IMR-90 (cell line): ENCODE measurements at regions not wholly inside any gene's neighbourhood (a gene's known extent, or its start where the extent isn't known, plus 50 kb on each side); places are given as distances from the start of the nearest gene placed in this dataset.

Experiments used
- ATAC-seq: fragments of 200-7000 bp; cut with Tn5 transposase; 2 replicates; pipeline ENCODE4 v1.9.1; 2020; ENCODE audit warnings: low read depth, mild to moderate bottlenecking, moderate library complexity
- BruUV-seq: library from RNA; stranded (reverse); fragments of 400-500 nt; replicated peaks from 2 replicates; lab custom pipeline; 2021; lab: Mats Ljungman, UMichigan
- CTCF ChIA-PET: fragments of 300-600 bp; formaldehyde crosslinking; extraction: SDS; loops from one replicate; lab custom pipeline; 2021; ENCODE audit warnings: antibody characterized with exemption; lab: Yijun Ruan, JAX
- POLR2A ChIA-PET: fragments of 300-600 bp; sonication (Branson Sonifier 250); formaldehyde crosslinking; loops from one replicate; lab custom pipeline; 2022; ENCODE audit warnings: antibody characterized with exemption; ENCODE audit not compliant: unreplicated experiment; lab: Charles Lee
- DNase-seq: peaks from one replicate; pipeline ENCODE4 v3.0.0; 2013
- H2AFZ ChIP-seq: replicated peaks from 2 replicates; pipeline ENCODE3; 2013; ENCODE audit warnings: low read length, mild to moderate bottlenecking; ENCODE audit not compliant: poor library complexity
- H2AK5ac ChIP-seq: 2 replicates; pipeline ENCODE4 v1.6.1; 2013; ENCODE audit warnings: low read depth, low read length, inconsistent platforms
- H2AK9ac ChIP-seq: replicated peaks from 2 replicates; pipeline ENCODE3; 2013; ENCODE audit warnings: mild to moderate bottlenecking, low read depth, low read length, moderate library complexity; ENCODE audit not compliant: poor library complexity
- H2BK120ac ChIP-seq: 2 replicates; pipeline ENCODE4 v1.6.1; 2013; ENCODE audit warnings: low read depth, low read length, inconsistent platforms
- H2BK15ac ChIP-seq: 3 replicates; pipeline ENCODE4 v1.6.1; 2013; ENCODE audit warnings: low read depth, low read length, inconsistent platforms
- H2BK20ac ChIP-seq: 2 replicates; pipeline ENCODE4 v1.6.1; 2013; ENCODE audit warnings: low read depth, mild to moderate bottlenecking, inconsistent platforms, low read length, moderate library complexity
- H2BK5ac ChIP-seq: 2 replicates; pipeline ENCODE4 v1.6.1; 2013; ENCODE audit warnings: mild to moderate bottlenecking, low read depth, low read length, inconsistent platforms; ENCODE audit not compliant: poor library complexity, severe bottlenecking
- H3K14ac ChIP-seq: replicated peaks from 2 replicates; pipeline ENCODE4 v1.6.1; 2013; ENCODE audit warnings: low read depth, low read length, inconsistent platforms
- H3K18ac ChIP-seq: 2 replicates; pipeline ENCODE4 v1.6.1; 2013; ENCODE audit warnings: low read depth, low read length, control low read depth
- H3K23ac ChIP-seq: 2 replicates; pipeline ENCODE4 v1.6.1; 2013; ENCODE audit warnings: low read depth, low read length, inconsistent platforms
- H3K27ac ChIP-seq: 2 replicates; pipeline ENCODE4 v1.5.1; 2013; ENCODE audit warnings: mild to moderate bottlenecking, control low read depth, low read length; ENCODE audit not compliant: insufficient read depth
- H3K27me3 ChIP-seq: 2 replicates; pipeline ENCODE4 v1.6.1; 2013; ENCODE audit warnings: low read length; ENCODE audit not compliant: control insufficient read depth, insufficient read depth
- H3K36me3 ChIP-seq: 2 replicates; pipeline ENCODE4 v1.6.1; 2013; ENCODE audit warnings: low read length, mixed read lengths; ENCODE audit not compliant: control insufficient read depth, insufficient read depth
- H3K4ac ChIP-seq: 2 replicates; pipeline ENCODE4 v1.6.1; 2013; ENCODE audit warnings: low read depth, low read length, inconsistent platforms
- H3K4me1 ChIP-seq: 2 replicates; pipeline ENCODE4 v1.6.1; 2013; ENCODE audit warnings: low read length, mixed read lengths; ENCODE audit not compliant: control insufficient read depth, insufficient read depth
- H3K4me2 ChIP-seq: 2 replicates; pipeline ENCODE4 v1.6.1; 2013; ENCODE audit warnings: low read depth, mild to moderate bottlenecking, control low read depth, low read length, moderate library complexity
- H3K4me3 ChIP-seq: 2 replicates; pipeline ENCODE4 v1.5.1; 2013; ENCODE audit warnings: low read depth, mild to moderate bottlenecking, control low read depth, low read length, moderate library complexity; ENCODE audit not compliant: insufficient read depth
- H3K56ac ChIP-seq: 2 replicates; pipeline ENCODE4 v1.6.1; 2013; ENCODE audit warnings: low read length, inconsistent platforms; ENCODE audit not compliant: insufficient read depth; ENCODE audit errors: extremely low read depth
- H3K79me1 ChIP-seq, 2 experiments: 2 replicates each; pipeline ENCODE4 v1.6.1; 2013; ENCODE audit warnings: low read length in 2 of 2, inconsistent platforms in 1 of 2, low read depth in 1 of 2
- H3K9ac ChIP-seq: 2 replicates; pipeline ENCODE4 v1.6.1; 2013; ENCODE audit warnings: low read depth, low read length, control low read depth
- H3K9me1 ChIP-seq: 2 replicates; pipeline ENCODE4 v1.6.1; 2013; ENCODE audit warnings: low read length, inconsistent platforms; ENCODE audit not compliant: insufficient read depth
- H3K9me3 ChIP-seq: 2 replicates; pipeline ENCODE4 v1.6.1; 2013; ENCODE audit warnings: low read length; ENCODE audit not compliant: control insufficient read depth, insufficient read depth
- H4K20me1 ChIP-seq: 2 replicates; pipeline ENCODE4 v1.6.1; 2013; ENCODE audit warnings: low read length, inconsistent platforms; ENCODE audit not compliant: insufficient read depth
- H4K5ac ChIP-seq: 2 replicates; pipeline ENCODE4 v1.6.1; 2013; ENCODE audit warnings: mild to moderate bottlenecking, low read depth, low read length, control low read depth
- H4K8ac ChIP-seq, 2 experiments: 2 replicates each; pipeline ENCODE4 v1.6.1; 2013; ENCODE audit warnings: low read depth in 2 of 2, low read length in 2 of 2, control low read depth in 1 of 2, inconsistent platforms in 1 of 2
- H4K91ac ChIP-seq: 2 replicates; pipeline ENCODE4 v1.6.1; 2013; ENCODE audit warnings: low read depth, low read length, inconsistent platforms; ENCODE audit not compliant: insufficient read depth
- BHLHE40 ChIP-seq: fragments of 150-350 bp; IDR thresholded peaks from 2 replicates; pipeline ENCODE4 v1.6.1; 2016; ENCODE audit warnings: mild to moderate bottlenecking, low read depth, low read length
- CEBPB ChIP-seq: IDR thresholded peaks from 2 replicates; pipeline ENCODE4 v1.6.1; 2012; ENCODE audit warnings: low read depth, low read length, improper control_type of control experiment
- CHD1 ChIP-seq: IDR thresholded peaks from 2 replicates; pipeline ENCODE4 v1.6.1; 2012; ENCODE audit warnings: low read depth, low read length, improper control_type of control experiment
- FOS ChIP-seq: fragments of 150-350 bp; IDR thresholded peaks from 2 replicates; pipeline ENCODE4 v1.6.1; 2016; ENCODE audit warnings: low read depth, low read length
- MAFK ChIP-seq: IDR thresholded peaks from 2 replicates; pipeline ENCODE4 v1.6.1; 2012; ENCODE audit warnings: low read depth, low read length, improper control_type of control experiment
- MAZ ChIP-seq: IDR thresholded peaks from 2 replicates; pipeline ENCODE4 v1.6.1; 2012; ENCODE audit warnings: low read depth, mild to moderate bottlenecking, low read length, improper control_type of control experiment, moderate library complexity, borderline replicate concordance
- MXI1 ChIP-seq: IDR thresholded peaks from 2 replicates; pipeline ENCODE4 v1.6.1; 2012; ENCODE audit warnings: low read depth, mild to moderate bottlenecking, low read length, moderate library complexity, borderline replicate concordance
- POLR2A ChIP-seq: IDR thresholded peaks from 2 replicates; pipeline ENCODE4 v1.6.1; 2012; ENCODE audit warnings: mild to moderate bottlenecking, low read depth, low read length
- RCOR1 ChIP-seq: IDR thresholded peaks from 2 replicates; pipeline ENCODE4 v1.6.1; 2012; ENCODE audit warnings: mild to moderate bottlenecking, low read length, improper control_type of control experiment; ENCODE audit not compliant: insufficient replicate concordance
- RFX5 ChIP-seq: IDR thresholded peaks from 2 replicates; pipeline ENCODE4 v1.8.0; 2012; ENCODE audit warnings: low read depth, mild to moderate bottlenecking, low read length, moderate library complexity
- WGBS, 2 experiments: methylation state at CpG; one replicate each; pipeline versions ENCODE4 v1.1.5 to v1.1.7; 2013; ENCODE audit warnings: missing lambda C conversion rate in 2 of 2; ENCODE audit not compliant: insufficient read length in 1 of 2; ENCODE audit errors: extremely low coverage in 2 of 2; 5-methylcytosine and 5-hydroxymethylcytosine counted together
- dilution Hi-C: fragments of 300-500 bp; cut with HindIII; formaldehyde crosslinking; loops from one replicate; pipeline ENCODE4 v1.14.3; 2018; ENCODE audit warnings: low sequenced_read_pairs; ENCODE audit not compliant: unreplicated experiment
- in situ Hi-C: fragments of 300-500 bp; cut with MboI; formaldehyde crosslinking; loops from 3 replicates; pipeline ENCODE4 v1.14.3; 2019; ENCODE audit warnings: low sequenced_read_pairs, inconsistent platforms, mixed read lengths
- intact Hi-C: fragments of 100-400 bp; cut with micrococcal nuclease; formaldehyde crosslinking; loops from 2 replicates; pipeline ENCODE4 v1.10.0; 2022
- TF ChIP-seq, protein P1 (sequence below): fragments of 150-350 bp; IDR thresholded peaks from 2 replicates; pipeline ENCODE4 v1.6.1; 2017; ENCODE audit warnings: mild to moderate bottlenecking, antibody characterized with exemption, low read length, low read depth
- TF ChIP-seq, protein P2 (sequence below): conservative IDR thresholded peaks from 2 replicates; pipeline ENCODE4 v1.5.1; 2012; ENCODE audit warnings: mild to moderate bottlenecking, low read depth, low read length, improper control_type of control experiment

DNA sequence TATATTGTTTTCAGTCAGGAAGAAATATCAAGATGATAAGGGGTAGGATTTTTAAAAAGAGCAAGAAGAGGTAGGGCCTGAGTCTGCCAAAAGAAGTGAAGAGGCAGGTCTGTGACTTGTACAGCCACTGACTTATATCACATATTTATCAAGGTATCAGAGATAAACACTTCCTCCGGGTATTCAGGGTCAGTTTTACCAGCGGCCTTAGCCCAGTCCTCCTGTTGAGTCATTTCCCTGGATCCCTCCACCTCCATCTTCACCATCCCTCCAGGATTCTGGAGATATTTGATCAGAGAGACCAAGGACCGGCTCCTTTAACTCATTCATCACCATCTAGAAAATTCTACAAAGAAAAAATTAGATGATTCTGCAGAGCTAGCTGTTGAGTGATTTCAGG is 375.7 kb upstream of the TUSC1 start:
- Histone ChIP-seq H3K36me3 (no peaks in the 10 kb centered on the region), H2BK120ac (no peak overlapping the region), H2BK15ac (no peak overlapping the region), H4K8ac (no peak overlapping the region), H3K79me1 (no peaks in the 10 kb centered on the region), H3K4me3 (no peak overlapping the region), H3K4me2 (no peak overlapping the region), H3K23ac (no peak overlapping the region), H4K5ac (no peak overlapping the region), H3K4ac (no peak overlapping the region), H3K4me1 (no peaks in the 10 kb centered on the region), H3K56ac (no peak overlapping the region), H2AK5ac (no peak overlapping the region), H3K9me3 (no peaks in the 10 kb centered on the region), H4K91ac (no peak overlapping the region), H2AFZ (no peak overlapping the region), H3K18ac (no peak overlapping the region), H2AK9ac (no peak overlapping the region), H3K9ac (no peak overlapping the region), H3K27ac (no peak overlapping the region), H3K27me3 (no peaks in the 10 kb centered on the region), H4K20me1 (no peaks in the 10 kb centered on the region), H3K9me1 (no peaks in the 10 kb centered on the region), H2BK5ac (no peak overlapping the region), H2BK20ac (no peak overlapping the region), H3K14ac (no peak overlapping the region)
- in situ Hi-C loops (no loop called here), intact Hi-C loops (no loop called here), dilution Hi-C loops (no loop called here)
- 60% methylated on average over 1 of the region's 3 CpGs; no CpG with 5 or more reads in 1 of the 2 experiments for WGBS, 2 experiments
- ATAC-seq (no peak), DNase-seq (no peak)
- BruUV-seq = no TSS peak
- POLR2A ChIA-PET = no interaction called here
- CTCF ChIA-PET = no interaction called here
- no peak for TF ChIP-seq RFX5
- TF ChIP-seq RCOR1 = no peak
- no peak for TF ChIP-seq BHLHE40
- TF ChIP-seq CHD1 = no peak
- TF ChIP-seq FOS = no peak
- TF ChIP-seq, protein P1, sequence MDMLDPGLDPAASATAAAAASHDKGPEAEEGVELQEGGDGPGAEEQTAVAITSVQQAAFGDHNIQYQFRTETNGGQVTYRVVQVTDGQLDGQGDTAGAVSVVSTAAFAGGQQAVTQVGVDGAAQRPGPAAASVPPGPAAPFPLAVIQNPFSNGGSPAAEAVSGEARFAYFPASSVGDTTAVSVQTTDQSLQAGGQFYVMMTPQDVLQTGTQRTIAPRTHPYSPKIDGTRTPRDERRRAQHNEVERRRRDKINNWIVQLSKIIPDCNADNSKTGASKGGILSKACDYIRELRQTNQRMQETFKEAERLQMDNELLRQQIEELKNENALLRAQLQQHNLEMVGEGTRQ = no peak
- TF ChIP-seq MXI1 = no peak
- TF ChIP-seq, protein P2, sequence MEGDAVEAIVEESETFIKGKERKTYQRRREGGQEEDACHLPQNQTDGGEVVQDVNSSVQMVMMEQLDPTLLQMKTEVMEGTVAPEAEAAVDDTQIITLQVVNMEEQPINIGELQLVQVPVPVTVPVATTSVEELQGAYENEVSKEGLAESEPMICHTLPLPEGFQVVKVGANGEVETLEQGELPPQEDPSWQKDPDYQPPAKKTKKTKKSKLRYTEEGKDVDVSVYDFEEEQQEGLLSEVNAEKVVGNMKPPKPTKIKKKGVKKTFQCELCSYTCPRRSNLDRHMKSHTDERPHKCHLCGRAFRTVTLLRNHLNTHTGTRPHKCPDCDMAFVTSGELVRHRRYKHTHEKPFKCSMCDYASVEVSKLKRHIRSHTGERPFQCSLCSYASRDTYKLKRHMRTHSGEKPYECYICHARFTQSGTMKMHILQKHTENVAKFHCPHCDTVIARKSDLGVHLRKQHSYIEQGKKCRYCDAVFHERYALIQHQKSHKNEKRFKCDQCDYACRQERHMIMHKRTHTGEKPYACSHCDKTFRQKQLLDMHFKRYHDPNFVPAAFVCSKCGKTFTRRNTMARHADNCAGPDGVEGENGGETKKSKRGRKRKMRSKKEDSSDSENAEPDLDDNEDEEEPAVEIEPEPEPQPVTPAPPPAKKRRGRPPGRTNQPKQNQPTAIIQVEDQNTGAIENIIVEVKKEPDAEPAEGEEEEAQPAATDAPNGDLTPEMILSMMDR = no peak
- no peak for TF ChIP-seq MAFK
- no peak for TF ChIP-seq MAZ
- no peak for TF ChIP-seq CEBPB
- no peak for TF ChIP-seq POLR2A
